HUDEP-2 (cell line): ENCODE measurements at regions not wholly inside any gene's neighbourhood (a gene's known extent, or its start where the extent isn't known, plus 50 kb on each side); places are given as distances from the start of the nearest gene placed in this dataset.
"Not testable (repeated sequence)": the region's sequence is repeated elsewhere in the genome, so short reads cannot be mapped to it uniquely, and the experiment has no call there.

Source experiments
- DNase-seq, 76 experiments: peaks; one replicate each; lab custom pipeline; 2025; ENCODE audit not compliant: unreplicated experiment in 76 of 76; lab: John Stamatoyannopoulos, UW

DNA sequence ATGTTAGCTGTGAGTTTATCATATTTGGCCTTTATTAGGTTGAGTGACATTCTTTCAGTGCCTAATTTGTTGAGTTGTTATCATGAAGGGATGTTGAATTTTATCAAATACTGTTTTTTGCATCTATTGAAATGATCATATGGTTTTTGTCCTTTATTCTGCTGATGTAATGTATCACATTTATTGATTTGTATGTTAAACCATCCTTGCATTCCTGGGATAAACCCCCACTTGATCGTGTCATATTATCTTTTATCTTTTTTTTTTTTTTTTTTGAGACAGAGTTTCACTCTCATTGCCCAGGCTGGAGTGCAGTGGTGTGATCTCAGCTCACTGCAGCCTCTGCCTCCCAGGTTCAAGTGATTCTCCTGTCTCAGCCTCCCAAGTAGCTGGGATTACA, 51.9 kb upstream of the MFGE8 start:
- not testable (repeated sequence) for DNase-seq

GRCh38 chr15:88970232-88970631, 57.1 kb upstream of the MFGE8 start:
- no peak for DNase-seq

DNA sequence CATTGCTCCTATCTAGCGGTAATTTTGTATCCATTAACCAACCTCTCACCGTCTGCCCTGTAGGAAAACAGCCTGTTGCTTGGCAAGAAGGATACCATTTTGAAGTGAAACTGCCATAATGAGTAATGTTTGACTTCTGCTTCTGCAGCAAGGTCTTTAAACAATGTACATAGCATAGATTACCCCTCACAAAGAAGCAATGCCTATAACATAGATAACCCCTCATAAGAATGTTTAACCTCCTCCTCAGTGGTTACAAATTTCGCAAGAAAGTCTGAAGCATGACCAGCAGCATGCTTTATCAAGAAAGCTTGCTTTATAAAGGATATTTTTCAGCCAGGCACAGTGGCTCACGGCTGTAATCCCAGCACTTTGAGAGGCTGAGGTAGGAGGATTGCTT, 61.2 kb upstream of the MFGE8 start:
- no peak for DNase-seq

GRCh38 chr15:88975891-88976290, 62.7 kb upstream of the MFGE8 start:
- DNase-seq: no peak

- no peak for DNase-seq
Measured at GRCh38 chr15:88976656-88977055, 63.5 kb upstream of the MFGE8 start.

DNA sequence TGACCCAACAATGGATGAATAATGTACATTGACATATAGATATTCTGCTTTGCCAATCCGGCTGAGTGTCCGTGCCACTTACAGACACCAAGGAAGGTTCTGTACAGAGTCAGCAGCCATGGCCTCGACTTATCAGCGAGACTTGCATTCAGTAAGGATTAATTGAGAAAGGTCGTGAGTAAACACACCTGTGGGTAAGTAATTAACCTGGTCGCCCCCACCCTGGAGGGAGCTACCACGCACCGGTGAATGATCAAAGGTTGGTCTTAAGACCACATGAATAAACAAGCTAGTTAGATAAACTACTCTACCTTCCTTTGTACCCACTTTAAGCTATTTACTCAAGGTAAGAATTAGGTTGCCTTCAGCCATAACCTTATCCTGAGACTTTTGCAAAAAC, 66.5 kb upstream of the MFGE8 start:
- DNase-seq: no peak

- no peak for DNase-seq
Measured at GRCh38 chr15:88980498-88980897, 67.3 kb upstream of the MFGE8 start.

GRCh38 chr15:88981244-88982215, 68.4 kb upstream of the MFGE8 start:
- DNase-seq: no peak

GRCh38 chr15:88982304-88982945, 69.2 kb upstream of the MFGE8 start:
- DNase-seq: peak in 38 of 76 experiments; percentile 4 to 53 (median 22)

DNA sequence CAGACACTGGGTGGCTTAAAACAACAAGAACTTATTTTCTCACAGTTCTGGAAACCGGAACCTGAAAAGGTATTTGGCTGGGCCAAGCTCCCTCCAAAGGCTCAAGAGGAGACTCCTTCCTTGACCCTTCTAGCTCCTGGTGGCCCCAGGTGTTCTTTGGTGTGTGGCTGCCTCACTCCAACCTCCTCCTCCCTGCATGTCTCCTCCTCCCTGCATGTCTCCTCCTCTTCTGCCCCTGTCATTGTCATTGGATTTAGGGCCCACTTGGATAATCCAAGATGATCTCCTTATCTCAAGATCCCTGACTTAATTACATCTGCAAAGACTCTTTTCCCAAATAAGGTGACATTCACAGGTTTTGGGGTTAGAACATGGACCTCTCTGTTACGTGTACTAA, 69.8 kb upstream of the MFGE8 start:
- no peak for DNase-seq

- DNase-seq: no peak
Measured at GRCh38 chr15:88983861-88984429, 70.8 kb upstream of the MFGE8 start.

DNA sequence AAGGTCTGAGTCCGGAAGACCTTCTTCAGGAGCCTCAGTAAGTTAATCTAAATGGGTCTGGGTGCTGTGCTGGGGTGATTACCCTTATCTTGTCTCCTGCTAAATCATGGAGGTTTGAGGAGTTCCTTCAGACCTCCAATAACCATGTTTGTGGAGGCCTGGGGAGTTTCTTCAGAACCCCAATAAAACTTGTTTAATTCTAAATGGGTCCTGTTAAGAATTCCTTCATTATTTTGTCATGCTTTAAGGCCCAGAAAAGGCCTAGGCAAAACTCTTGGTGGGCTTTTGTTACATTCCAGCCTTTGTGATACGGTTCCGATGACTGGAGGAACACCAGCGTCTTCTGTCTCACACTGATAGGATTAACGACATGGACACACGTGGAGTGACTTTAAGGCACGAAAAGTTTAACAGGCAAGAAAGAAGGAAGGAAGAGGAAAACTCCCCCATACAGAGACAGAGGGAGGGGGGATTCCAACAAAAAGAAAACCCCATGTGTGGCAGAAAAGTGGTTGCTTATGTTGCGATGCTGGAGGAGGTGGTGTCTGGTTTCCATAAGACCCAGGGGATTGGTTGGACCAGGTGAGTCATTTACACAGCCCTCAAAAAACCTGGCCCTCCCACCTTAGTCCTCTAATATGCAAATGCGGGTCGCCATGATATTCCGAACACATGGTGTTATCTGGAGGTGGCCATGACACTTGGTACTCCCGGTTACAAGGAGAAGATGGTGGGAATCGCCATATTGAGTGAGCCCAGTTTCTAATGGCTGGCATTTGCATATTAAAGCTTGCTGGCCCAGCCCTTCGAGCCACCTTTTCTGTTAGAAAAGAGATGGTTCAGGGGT, 72.6 kb upstream of the MFGE8 start:
- DNase-seq: no peak

GRCh38 chr15:88986949-88987590, 73.9 kb upstream of the MFGE8 start:
- no peak for DNase-seq

DNA sequence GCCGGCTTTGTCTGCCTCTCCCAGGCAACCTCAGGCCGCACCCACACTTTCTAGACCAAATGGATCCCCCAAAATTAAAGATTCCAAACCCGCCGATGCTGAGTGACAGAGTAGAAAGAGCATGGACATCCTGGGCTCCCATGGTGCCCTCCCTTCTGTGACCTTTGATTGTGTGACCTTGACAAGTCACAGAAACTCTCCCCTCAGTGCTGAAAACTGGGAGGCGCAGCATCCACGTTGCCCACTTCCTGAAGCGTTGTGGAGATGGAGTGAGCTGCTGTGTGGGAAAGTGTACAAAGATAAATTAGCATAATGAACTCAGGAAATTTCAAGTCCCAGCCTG, 74.4 kb upstream of the MFGE8 start:
- no peak for DNase-seq

GRCh38 chr15:88987934-88988671, 74.9 kb upstream of the MFGE8 start:
- peak in 11 of 76 experiments; percentile 7 to 39 (median 21) for DNase-seq

GRCh38 chr15:88989578-88989977, 76.4 kb upstream of the MFGE8 start:
- no peak for DNase-seq

DNA sequence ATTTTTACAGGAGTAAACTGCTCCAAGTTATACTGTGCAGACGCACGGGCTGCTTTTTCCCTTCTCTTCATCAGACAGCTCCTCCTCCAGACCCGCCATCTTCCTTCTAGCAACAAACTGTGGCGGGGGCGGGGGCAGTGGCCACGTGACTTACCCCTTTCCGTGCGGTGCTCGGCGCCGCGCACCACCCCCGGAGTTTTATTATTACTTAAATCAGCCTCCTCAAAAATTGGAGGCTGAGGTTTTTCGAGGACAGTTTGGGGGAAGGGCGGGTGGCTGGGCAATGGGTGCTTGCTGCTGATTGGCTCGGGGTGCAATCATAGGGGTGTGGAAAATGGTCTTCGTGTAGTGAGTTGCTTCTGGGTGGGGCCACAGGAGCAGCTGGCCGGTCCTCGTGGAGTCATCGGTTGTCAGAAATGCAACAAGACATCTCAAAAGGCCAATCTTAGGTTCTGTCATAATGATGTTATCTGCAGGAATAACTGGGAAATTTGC, 77.1 kb upstream of the MFGE8 start:
- DNase-seq: no peak

DNA sequence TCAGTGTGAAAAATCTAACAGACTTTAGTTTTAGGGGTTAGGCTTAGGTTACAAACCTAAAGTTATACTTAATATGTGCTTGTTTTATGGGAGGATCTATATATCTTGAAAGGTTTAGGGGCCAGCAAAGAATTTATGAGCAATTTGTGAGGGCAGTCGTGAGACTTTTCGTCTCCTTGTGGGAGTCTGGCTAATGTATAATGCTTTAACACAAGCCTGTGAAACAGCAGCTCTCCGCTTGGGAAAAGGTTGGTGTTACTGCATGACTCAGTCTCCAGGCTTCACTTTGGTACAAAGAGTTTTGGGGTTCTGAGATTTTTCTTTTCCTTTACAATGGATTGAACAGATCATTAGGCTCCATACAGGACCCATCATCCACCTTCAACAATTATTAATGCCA, 79.0 kb upstream of the MFGE8 start:
- no peak for DNase-seq

- no peak for DNase-seq
Measured at GRCh38 chr15:88992912-88993376, 79.8 kb upstream of the MFGE8 start.
